ENCODE measurements at regions not wholly inside any gene's neighbourhood (a gene's known extent, or its start where the extent isn't known, plus 50 kb on each side); places are given as distances from the start of the nearest gene placed in this dataset.

GRCh38 chr3:25073423-25073822 lies 354.6 kb upstream of the RARB start:
- no peak overlapping the region for H3K4me2 ChIP-seq (ENCODE audit: insufficient read depth in 1 of 2, low read depth in 2 of 2, low read length in 2 of 2)
- CTCF ChIA-PET (ENCODE audit: partially characterized antibody) = no interaction called here
- no peak overlapping the region for H4K5ac ChIP-seq (ENCODE audit: insufficient read length, low read depth, low read length)
- FAIRE-seq (no peak), DNase-seq (ENCODE audit: low read depth in 1 of 2, low spot score in 2 of 2) (no peak)
- H3K27me3 ChIP-seq (replicated peaks in 1 of 4; ENCODE audit: control insufficient read depth in 3 of 4, extremely low read depth in 1 of 4, insufficient read depth in 3 of 4, low read length in 3 of 4) = no peaks in the 10 kb centered on the region
- no peak overlapping the region for H3K23ac ChIP-seq (ENCODE audit: insufficient read length)
- H3K18ac ChIP-seq (ENCODE audit: extremely low read depth, low read length) = no peak overlapping the region
- no peak overlapping the region for H3K4me3 ChIP-seq (ENCODE audit: extremely low read depth in 1 of 4, insufficient read depth in 2 of 4, low read depth in 3 of 4, low read length in 4 of 4)
- H2BK120ac ChIP-seq (replicated peaks; ENCODE audit: low read depth, low read length) = no peak overlapping the region
- 95% methylated on average over 1 of the region's 1 CpG; no CpG with 5 or more reads in 1 of the 2 experiments for WGBS, 2 experiments (ENCODE audit: extremely low coverage in 1 of 2, insufficient coverage in 1 of 2, insufficient read length in 1 of 2, insufficient replicate concordance in 2 of 2, low coverage in 1 of 2, low lambda C conversion rate in 2 of 2, missing lambda C conversion rate in 1 of 2)
- POLR2A ChIA-PET (ENCODE audit: partially characterized antibody) = no interaction called here
- H2BK12ac ChIP-seq (ENCODE audit: low read depth, low read length) = no peak overlapping the region
- no peaks in the 10 kb centered on the region; a peak in 1 of 7 replicates for H3K4me1 ChIP-seq (replicated peaks in 1 of 4; ENCODE audit: control insufficient read depth in 3 of 4, insufficient read depth in 4 of 4, low read length in 3 of 4)
- no peak overlapping the region for H2AFZ ChIP-seq (ENCODE audit: low read length)
- H4K91ac ChIP-seq (replicated peaks; ENCODE audit: insufficient read length, low read length) = no peak overlapping the region
- no peaks in the 10 kb centered on the region for H3K79me2 ChIP-seq (ENCODE audit: control insufficient read depth in 1 of 2, insufficient read depth in 2 of 2, low read length in 2 of 2)
- no peak overlapping the region for H3K56ac ChIP-seq (replicated peaks; ENCODE audit: insufficient read length, low read depth, low read length)
- no peaks in the 10 kb centered on the region for H3K79me1 ChIP-seq (ENCODE audit: low read depth, low read length)
- no peaks in the 10 kb centered on the region for H3K36me3 ChIP-seq (ENCODE audit: control insufficient read depth in 2 of 4, insufficient read depth in 4 of 4, low read length in 3 of 4)
- H3K4ac ChIP-seq (replicated peaks; ENCODE audit: insufficient read length, low read depth, low read length) = no peak overlapping the region
- H2BK20ac ChIP-seq (ENCODE audit: low read length) = no peak overlapping the region
- H2BK5ac ChIP-seq (ENCODE audit: low read depth, low read length) = no peak overlapping the region
- H3K9ac ChIP-seq (replicated peaks in 1 of 4; ENCODE audit: extremely low read depth in 1 of 4, low read depth in 3 of 4, low read length in 3 of 4) = no peak overlapping the region
- H4K20me1 ChIP-seq (replicated peaks in 1 of 2; ENCODE audit: control insufficient read depth in 1 of 2, insufficient read depth in 2 of 2, low read length in 2 of 2) = peaks cover 0 to 2% of the 10 kb centered on the region in 2 experiments
- H2AK5ac ChIP-seq (ENCODE audit: low read depth, low read length) = no peak overlapping the region
- H2BK15ac ChIP-seq (ENCODE audit: low read length) = no peak overlapping the region
- H3K23me2 ChIP-seq (ENCODE audit: low read depth, low read length) = no peaks in the 10 kb centered on the region
- H3K27ac ChIP-seq (ENCODE audit: low read depth, low read length) = no peak overlapping the region
- 0 out of 4 replicates have a peak, but pooled peaks cover 0 to 4% of the 10 kb centered on the region in 2 experiments for H3K9me3 ChIP-seq (ENCODE audit: insufficient read depth in 2 of 2, low read depth in 1 of 2, low read length in 1 of 2)
- H3K14ac ChIP-seq (ENCODE audit: insufficient read length) = no peak overlapping the region
- TF ChIP-seq HDAC6 (IDR thresholded peaks at IDR 0.05; ENCODE audit: low read depth, low read length) (no peak), RXRA (IDR thresholded peaks at IDR 0.05; ENCODE audit: insufficient read depth, low read depth, low read length) (no peak), BRCA1 (IDR thresholded peaks at IDR 0.05; ENCODE audit: low read depth, low read length) (no peak)
- H4K8ac ChIP-seq (ENCODE audit: extremely low read depth, insufficient read depth, low read length) = no peak overlapping the region

Measured in H1 (cell line).